Occipital lobe (tissue), 1 donor: ENCODE measurements at regions not wholly inside any gene's neighbourhood (a gene's known extent, or its start where the extent isn't known, plus 50 kb on each side); places are given as distances from the start of the nearest gene placed in this dataset.
"Not testable (repeated sequence)": the region's sequence is repeated elsewhere in the genome, so short reads cannot be mapped to it uniquely, and the experiment has no call there.

Source experiments
- DNase-seq: peaks from one replicate; lab custom pipeline; 2025; lab: John Stamatoyannopoulos, UW

GRCh38 chr5:99733146-99733545, 802.0 kb upstream of the FAM174A start:
- DNase-seq: not testable (repeated sequence)

GRCh38 chr5:99730653-99731052, 801.8 kb upstream of the CHD1 start:
- DNase-seq: not testable (repeated sequence)

GRCh38 chr5:99724732-99725290, 796.0 kb upstream of the CHD1 start:
- no peak for DNase-seq

- no peak for DNase-seq
These were observed 792.7 kb upstream of the CHD1 start for GRCh38 chr5:99721506-99721905.

DNA sequence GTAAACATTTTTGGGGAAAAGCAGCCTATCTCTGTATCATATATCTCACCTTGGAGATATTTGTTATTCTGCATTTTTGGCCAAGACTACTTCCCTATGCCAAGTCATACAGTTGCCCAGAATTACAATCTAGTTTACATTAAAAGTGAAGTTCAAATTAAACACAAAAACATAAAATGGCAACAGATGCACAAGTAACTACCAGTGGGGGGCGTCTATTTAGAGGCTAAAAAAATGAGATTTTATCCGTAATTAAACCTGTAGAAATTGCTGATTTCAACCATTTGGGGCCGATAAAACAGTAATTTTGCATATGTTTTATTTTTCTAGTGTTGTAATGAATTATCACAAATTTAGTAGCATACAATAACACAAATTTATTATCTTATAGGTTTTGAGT, 787.1 kb upstream of the CHD1 start:
- no peak for DNase-seq

DNA sequence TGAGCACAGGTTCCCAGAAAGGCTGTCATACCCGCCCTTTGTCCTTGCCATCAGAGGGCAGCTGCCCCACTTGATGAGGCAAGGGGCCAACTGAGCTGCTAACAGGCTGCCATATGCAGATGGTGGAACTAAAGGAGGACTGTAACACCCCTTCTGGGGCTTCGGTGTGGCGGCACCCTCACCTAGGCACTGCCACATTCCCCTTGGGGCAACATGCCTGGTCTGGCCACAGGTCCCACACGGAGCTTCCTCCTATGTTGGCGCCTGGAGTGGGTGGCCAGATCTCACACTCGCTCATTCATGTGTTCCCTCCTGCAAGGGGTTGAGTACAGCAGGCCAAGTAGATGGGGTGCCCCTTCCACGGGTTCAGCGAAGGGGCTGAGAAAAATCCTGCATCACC, 777.4 kb upstream of the CHD1 start:
- DNase-seq: no peak

GRCh38 chr5:99702565-99702964, 773.8 kb upstream of the CHD1 start:
- no peak for DNase-seq

DNA sequence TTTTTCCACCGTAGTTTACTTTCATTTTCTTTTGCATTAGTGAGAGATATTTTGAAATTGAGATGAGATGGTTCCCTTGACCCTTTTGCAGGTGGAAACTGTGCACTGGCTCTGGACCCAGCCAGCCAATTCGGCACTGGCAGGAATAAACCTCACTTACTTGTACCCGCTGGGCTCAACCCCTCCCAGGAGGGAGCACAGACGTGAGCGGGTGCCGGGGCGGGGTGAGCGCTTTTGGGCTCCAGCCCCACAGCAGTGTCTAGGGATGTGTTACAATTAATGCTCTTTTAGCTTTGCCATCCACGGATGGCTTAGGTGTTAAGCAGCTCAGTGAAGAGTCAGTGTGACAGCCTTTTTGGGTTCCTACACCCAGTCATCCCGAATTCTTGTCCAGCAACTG, 766.1 kb upstream of the CHD1 start:
- no peak for DNase-seq

GRCh38 chr5:99686538-99686937, 757.7 kb upstream of the CHD1 start:
- DNase-seq: no peak

DNA sequence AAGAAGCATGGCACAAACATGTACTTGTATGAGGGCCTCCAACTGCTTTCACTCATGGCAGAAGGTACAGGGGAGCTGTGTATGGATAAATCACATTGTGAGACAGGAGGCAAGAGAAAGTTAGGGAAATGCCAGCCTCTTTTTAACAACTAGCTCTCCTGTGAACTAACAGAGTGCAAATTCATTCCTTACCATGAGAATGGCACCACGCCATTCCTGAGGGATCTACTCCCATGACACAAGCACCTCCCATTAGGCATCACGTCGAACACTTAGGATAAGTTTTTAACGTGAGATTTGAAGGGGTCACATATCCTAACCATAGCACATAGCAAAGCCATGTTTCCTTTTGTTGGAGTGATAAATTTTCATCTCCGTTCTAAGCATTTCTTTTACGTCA, 747.2 kb upstream of the CHD1 start:
- no peak for DNase-seq

- no peak for DNase-seq
These were observed 745.3 kb upstream of the CHD1 start for GRCh38 chr5:99674101-99674500.

DNA sequence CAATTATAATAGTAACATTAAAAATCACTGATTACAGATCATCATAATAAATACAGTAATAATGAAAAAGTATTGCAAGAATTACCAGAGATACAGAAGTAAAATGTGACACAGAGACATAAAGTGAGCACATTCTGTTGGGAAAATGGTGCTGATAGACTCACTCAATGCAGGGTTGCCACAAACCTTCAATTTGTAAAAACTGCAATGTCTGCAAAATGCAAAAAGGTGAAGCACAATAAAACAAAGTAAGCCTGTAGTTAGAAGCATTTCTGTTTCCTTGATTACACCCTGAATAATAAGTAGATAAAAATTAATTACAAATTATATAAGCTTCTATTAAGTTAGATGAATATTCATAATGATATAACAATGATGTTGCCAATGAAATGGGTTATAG, 736.2 kb upstream of the CHD1 start:
- no peak for DNase-seq

- DNase-seq: no peak
These were observed 722.5 kb upstream of the CHD1 start for GRCh38 chr5:99651298-99651697.

GRCh38 chr5:99646011-99646647, 717.3 kb upstream of the CHD1 start:
- no peak for DNase-seq

DNA sequence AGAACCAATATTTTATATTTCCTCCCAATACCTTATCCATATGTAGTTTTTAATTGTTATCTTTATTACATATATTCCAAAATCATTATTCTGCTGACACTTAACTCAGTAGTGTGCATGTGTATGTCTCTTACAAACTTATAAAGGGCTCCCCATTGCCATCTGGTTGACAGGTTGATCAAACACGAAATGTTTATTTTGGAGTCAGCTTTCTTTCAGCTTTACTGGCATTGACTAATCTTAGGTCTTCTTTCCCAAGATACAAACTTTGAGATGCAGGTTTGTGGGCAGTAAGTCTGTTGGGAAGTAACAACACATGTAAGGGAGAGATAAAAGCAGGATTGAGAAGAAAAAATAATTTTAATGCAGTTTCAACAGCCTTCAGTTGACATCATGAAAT, 716.0 kb upstream of the CHD1 start:
- no peak for DNase-seq

DNA sequence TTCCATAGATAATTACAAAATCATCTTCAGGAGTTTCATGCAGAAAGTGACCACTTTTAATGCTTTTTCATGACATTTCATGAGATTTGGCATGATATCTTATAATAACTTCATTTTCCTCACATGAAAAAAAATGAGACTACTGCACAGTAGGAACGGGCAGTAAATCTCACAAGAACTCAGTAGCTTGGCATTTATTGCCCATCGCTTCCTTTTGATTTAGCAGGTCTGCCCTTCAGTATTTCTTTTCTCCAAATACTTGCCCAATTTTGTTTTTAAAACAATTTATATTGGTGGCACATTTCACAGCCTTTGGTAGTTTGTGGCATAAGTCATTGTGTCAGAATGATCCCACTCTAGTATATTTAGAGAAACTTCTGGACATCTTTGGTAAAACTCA, 711.8 kb upstream of the CHD1 start:
- no peak for DNase-seq

DNA sequence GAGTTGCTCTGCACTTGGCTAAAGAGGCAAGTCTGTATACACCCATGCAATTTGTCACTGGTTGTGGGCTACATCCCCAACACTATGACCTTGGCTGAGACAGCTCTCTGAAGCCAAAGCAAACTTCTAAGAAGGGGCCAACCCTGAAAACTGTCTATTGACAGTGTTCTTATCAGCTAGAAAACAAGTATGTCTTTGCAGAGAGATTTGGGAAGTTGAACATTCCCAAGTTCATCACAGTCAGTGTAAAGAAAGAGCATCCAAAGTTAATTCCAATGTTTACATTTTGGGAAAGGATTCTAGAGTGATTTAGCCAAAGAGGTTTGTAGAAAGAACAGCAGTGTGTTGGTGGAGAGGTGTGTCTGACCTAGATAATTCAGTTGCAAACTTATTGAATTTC, 711.1 kb upstream of the CHD1 start:
- no peak for DNase-seq

DNA sequence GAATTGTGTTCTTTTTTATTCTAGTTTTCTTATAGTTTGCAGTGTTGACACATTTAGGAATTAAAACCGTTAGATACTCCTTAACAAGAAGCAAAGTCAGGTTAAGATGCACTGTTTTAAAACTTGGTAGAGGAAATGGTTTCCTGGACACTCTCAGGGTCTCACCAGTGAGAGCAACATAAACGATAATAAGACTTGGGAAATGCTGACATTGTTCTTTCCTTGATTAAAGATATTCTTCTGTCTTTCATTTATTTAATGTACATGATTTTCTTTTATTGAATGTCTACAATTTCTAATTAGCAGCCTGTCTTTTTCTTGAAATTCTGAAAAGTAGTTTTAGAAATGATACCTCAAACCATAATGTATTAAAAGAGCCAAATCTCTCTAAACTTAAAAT, 707.9 kb upstream of the CHD1 start:
- no peak for DNase-seq

- DNase-seq: no peak
These were observed 693.2 kb upstream of the CHD1 start for GRCh38 chr5:99621772-99622681.

- DNase-seq: no peak
These were observed 688.5 kb upstream of the CHD1 start for GRCh38 chr5:99617335-99617734.

DNA sequence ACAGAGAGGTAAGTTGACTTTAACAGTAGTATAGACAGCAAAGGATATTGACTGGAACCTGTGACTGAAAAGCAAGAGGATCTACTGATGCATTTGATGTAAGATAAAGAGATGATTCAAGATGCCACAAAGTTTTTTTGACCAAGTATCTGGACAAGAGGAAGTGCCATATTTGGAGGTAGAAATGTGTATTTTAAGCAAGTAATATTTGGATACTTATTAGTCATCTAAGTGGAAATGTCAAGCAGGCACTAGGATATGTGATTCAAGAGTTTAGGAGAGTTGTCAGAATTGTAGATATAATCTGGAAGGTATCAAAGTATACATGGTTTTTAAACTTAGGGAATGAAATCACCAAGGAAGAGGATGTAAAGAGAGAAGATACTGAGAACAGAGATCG, 686.1 kb upstream of the CHD1 start:
- DNase-seq: no peak

DNA sequence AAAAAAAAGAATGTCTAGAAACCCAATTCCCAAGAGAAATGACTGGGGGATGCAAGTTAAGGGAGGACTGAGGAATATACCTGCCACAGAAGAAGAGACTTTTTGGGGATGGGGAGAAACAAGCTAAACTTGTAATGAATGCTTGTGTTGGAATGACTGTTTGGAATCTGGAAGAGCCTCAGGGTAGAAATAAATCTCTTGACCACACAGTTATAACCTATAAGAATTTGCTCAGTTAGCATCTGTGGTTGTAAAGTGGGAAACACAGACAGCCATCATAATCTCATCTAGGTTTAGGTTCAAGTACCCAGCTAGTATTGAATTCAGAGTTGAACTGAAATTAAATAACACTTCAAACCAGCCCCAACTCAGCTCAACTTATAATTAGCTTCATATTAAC, 678.3 kb upstream of the CHD1 start:
- no peak for DNase-seq

DNA sequence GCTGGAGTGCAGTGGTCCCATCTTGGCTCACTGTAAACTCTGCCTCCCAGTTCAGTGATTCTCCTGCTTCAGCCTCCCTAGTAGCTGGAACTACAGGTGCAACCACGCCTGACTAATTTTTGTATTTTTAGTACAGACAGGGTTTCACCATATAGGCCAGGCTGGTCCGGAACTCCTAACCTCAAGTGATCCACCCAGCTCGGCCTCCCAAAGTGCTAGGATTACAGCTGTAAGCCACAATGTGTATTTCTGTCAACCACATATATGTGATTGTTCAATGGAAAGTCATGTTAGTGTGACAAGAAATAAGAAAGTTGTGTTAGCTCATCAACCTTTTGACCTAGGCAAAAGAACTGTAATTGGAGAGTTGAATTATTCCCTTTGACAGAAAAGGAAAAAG, 677.1 kb upstream of the CHD1 start:
- no peak for DNase-seq
